HEK293 (cell line): ENCODE measurements at regions not wholly inside any gene's neighbourhood (a gene's known extent, or its start where the extent isn't known, plus 50 kb on each side); places are given as distances from the start of the nearest gene placed in this dataset.

Experiments used
- CTCF ChIA-PET: fragments of 350-600 bp; formaldehyde crosslinking; extraction: SDS; loops from one replicate; lab custom pipeline; 2021; ENCODE audit warnings: antibody characterized with exemption; lab: Yijun Ruan, JAX
- POLR2A ChIA-PET: fragments of 300-600 bp; formaldehyde crosslinking; extraction: SDS; loops from one replicate; lab custom pipeline; 2020; ENCODE audit warnings: antibody characterized with exemption, inconsistent platforms; lab: Yijun Ruan, JAX
- H3K27ac ChIP-seq: fragments of 200-500 bp; sonication (Bioruptor generic); 2 replicates; pipeline ENCODE4 v1.5.1; 2014; ENCODE audit warnings: low read depth, low read length, control low read depth, inconsistent platforms; ENCODE audit errors: extremely low read depth
- H3K36me3 ChIP-seq, 2 experiments: fragments of 200-500 bp in 1 of 2; sonication (Bioruptor generic) in 1 of 2; 1 replicate in 1 of 2; 2 replicates in 1 of 2; pipeline ENCODE4 v1.5.1; 2014 to 2017; ENCODE audit warnings: inconsistent platforms in 2 of 2, low read length in 2 of 2; ENCODE audit not compliant: control insufficient read depth in 2 of 2, insufficient read depth in 1 of 2
- H3K4me1 ChIP-seq: fragments of 200-500 bp; sonication (Bioruptor generic); 2 replicates; pipeline ENCODE4 v1.5.1; 2014; ENCODE audit warnings: mild to moderate bottlenecking, low read length, inconsistent platforms; ENCODE audit not compliant: control insufficient read depth, insufficient read depth
- H3K4me3 ChIP-seq: 2 replicates; pipeline ENCODE4 v1.5.1; 2011; ENCODE audit warnings: low read depth, mild to moderate bottlenecking, control low read depth, low read length, moderate library complexity
- H3K9me3 ChIP-seq: fragments of 200-500 bp; sonication (Bioruptor generic); 2 replicates; pipeline ENCODE4 v1.5.1; 2014; ENCODE audit warnings: low read depth, low read length, inconsistent platforms; ENCODE audit not compliant: control insufficient read depth, insufficient read depth
- BCL11B ChIP-seq: fragments of 450-650 bp; formaldehyde crosslinking; IDR thresholded peaks from 2 replicates; pipeline ENCODE4 v1.5.1; 2016; ENCODE audit warnings: low read depth, missing biosample characterization, missing genetic modification characterization
- BCL6B ChIP-seq: fragments of 450-650 bp; formaldehyde crosslinking; IDR thresholded peaks from 2 replicates; pipeline ENCODE4 v1.5.1; 2017; ENCODE audit warnings: missing biosample characterization, missing genetic modification characterization
- GLI4 ChIP-seq: fragments of 450-650 bp; formaldehyde crosslinking; IDR thresholded peaks from 2 replicates; pipeline ENCODE4 v1.5.1; 2016; ENCODE audit warnings: missing biosample characterization, missing genetic modification characterization
- GLIS1 ChIP-seq: fragments of 450-650 bp; formaldehyde crosslinking; IDR thresholded peaks from 2 replicates; pipeline ENCODE4 v1.5.1; 2016; ENCODE audit warnings: missing biosample characterization, missing genetic modification characterization
- KLF16 ChIP-seq: fragments of 450-650 bp; formaldehyde crosslinking; IDR thresholded peaks from 2 replicates; pipeline ENCODE4 v1.5.1; 2017; ENCODE audit warnings: missing biosample characterization, missing genetic modification characterization
- MZF1 ChIP-seq: fragments of 450-650 bp; formaldehyde crosslinking; IDR thresholded peaks from 2 replicates; pipeline ENCODE4 v1.5.1; 2017; ENCODE audit warnings: missing biosample characterization, missing genetic modification characterization, borderline replicate concordance
- OSR2 ChIP-seq: fragments of 450-650 bp; formaldehyde crosslinking; IDR thresholded peaks from 2 replicates; pipeline ENCODE4 v1.5.1; 2016; ENCODE audit warnings: missing biosample characterization, missing genetic modification characterization
- PRDM1 ChIP-seq: fragments of 450-650 bp; formaldehyde crosslinking; IDR thresholded peaks from 2 replicates; pipeline ENCODE4; 2016; ENCODE audit warnings: missing biosample characterization, missing genetic modification characterization
- SCRT1 ChIP-seq: fragments of 450-650 bp; formaldehyde crosslinking; IDR thresholded peaks from 2 replicates; pipeline ENCODE4 v1.5.1; 2016; ENCODE audit warnings: missing biosample characterization, missing genetic modification characterization, borderline replicate concordance
- SETDB1 ChIP-seq: IDR thresholded peaks from one replicate; pipeline ENCODE4 v1.6.1; 2017; ENCODE audit warnings: mild to moderate bottlenecking, low read length, moderate library complexity, mixed read lengths; ENCODE audit not compliant: insufficient read length
- TCF7L2 ChIP-seq: IDR thresholded peaks from 2 replicates; pipeline ENCODE4 v1.6.1; 2011; ENCODE audit warnings: low read depth, mild to moderate bottlenecking, inconsistent platforms, low read length, moderate library complexity, borderline replicate concordance
- ZFHX2 ChIP-seq: fragments of 450-650 bp; formaldehyde crosslinking; conservative IDR thresholded peaks from 2 replicates; pipeline ENCODE4 v1.5.1; 2016; ENCODE audit warnings: missing biosample characterization, missing genetic modification characterization
- ZNF175 ChIP-seq: fragments of 450-650 bp; formaldehyde crosslinking; IDR thresholded peaks from 2 replicates; pipeline ENCODE4 v1.5.1; 2016; ENCODE audit warnings: missing biosample characterization, missing genetic modification characterization
- ZNF26 ChIP-seq: fragments of 450-650 bp; formaldehyde crosslinking; IDR thresholded peaks from 2 replicates; pipeline ENCODE4 v1.5.1; 2016; ENCODE audit warnings: missing biosample characterization, missing genetic modification characterization
- ZNF324 ChIP-seq: fragments of 450-650 bp; formaldehyde crosslinking; IDR thresholded peaks from 2 replicates; pipeline ENCODE4 v1.5.1; 2016; ENCODE audit warnings: missing biosample characterization, missing genetic modification characterization
- ZNF354C ChIP-seq: fragments of 450-650 bp; formaldehyde crosslinking; IDR thresholded peaks from 2 replicates; pipeline ENCODE4 v1.5.1; 2016; ENCODE audit warnings: missing biosample characterization, missing genetic modification characterization, low read depth, borderline replicate concordance
- ZNF366 ChIP-seq: fragments of 450-650 bp; formaldehyde crosslinking; conservative IDR thresholded peaks from 2 replicates; pipeline ENCODE4 v1.5.1; 2016; ENCODE audit warnings: missing biosample characterization, missing genetic modification characterization
- ZNF37A ChIP-seq: fragments of 450-650 bp; IDR thresholded peaks from 2 replicates; pipeline ENCODE4 v1.5.1; 2018; ENCODE audit warnings: missing biosample characterization, missing genetic modification characterization
- ZNF391 ChIP-seq: fragments of 450-650 bp; formaldehyde crosslinking; IDR thresholded peaks from 2 replicates; pipeline ENCODE4 v1.5.1; 2016; ENCODE audit warnings: low read depth, missing biosample characterization, missing genetic modification characterization, borderline replicate concordance
- ZNF48 ChIP-seq: fragments of 450-650 bp; formaldehyde crosslinking; IDR thresholded peaks from 2 replicates; pipeline ENCODE4 v1.5.1; 2016; ENCODE audit warnings: missing biosample characterization, missing genetic modification characterization
- ZNF596 ChIP-seq: fragments of 450-650 bp; IDR thresholded peaks from 2 replicates; pipeline ENCODE4 v1.5.0; 2018; ENCODE audit warnings: missing biosample characterization, mild to moderate bottlenecking, missing genetic modification characterization, moderate library complexity
- ZNF621 ChIP-seq: fragments of 450-650 bp; formaldehyde crosslinking; IDR thresholded peaks from 2 replicates; pipeline ENCODE4 v1.5.1; 2017; ENCODE audit warnings: missing biosample characterization, missing genetic modification characterization
- ZNF623 ChIP-seq: fragments of 450-650 bp; formaldehyde crosslinking; IDR thresholded peaks from 2 replicates; pipeline ENCODE4 v1.5.1; 2016; ENCODE audit warnings: missing biosample characterization, missing genetic modification characterization
- ZNF624 ChIP-seq: fragments of 450-650 bp; formaldehyde crosslinking; IDR thresholded peaks from 2 replicates; pipeline ENCODE4 v1.5.1; 2017; ENCODE audit warnings: missing biosample characterization, missing genetic modification characterization
- ZNF629 ChIP-seq: fragments of 450-650 bp; formaldehyde crosslinking; IDR thresholded peaks from 2 replicates; pipeline ENCODE4 v1.5.1; 2017; ENCODE audit warnings: missing biosample characterization, missing genetic modification characterization
- ZNF692 ChIP-seq: fragments of 450-650 bp; formaldehyde crosslinking; IDR thresholded peaks from 2 replicates; pipeline ENCODE4 v1.5.1; 2016; ENCODE audit warnings: missing biosample characterization, missing genetic modification characterization
- ZNF776 ChIP-seq: fragments of 450-650 bp; formaldehyde crosslinking; IDR thresholded peaks from 2 replicates; pipeline ENCODE4 v1.5.0; 2017; ENCODE audit warnings: missing biosample characterization, missing genetic modification characterization, borderline replicate concordance
- ZNF791 ChIP-seq: fragments of 450-650 bp; formaldehyde crosslinking; IDR thresholded peaks from 2 replicates; pipeline ENCODE4 v1.5.1; 2016; ENCODE audit warnings: missing biosample characterization, missing genetic modification characterization

GRCh38 chr2:191486584-191487320 lies 191.2 kb upstream of the NABP1 start:
- TF ChIP-seq SETDB1 (peak; percentile 33), OSR2 (0 out of 2 replicates have a peak, but pooled peaks have one; percentile 32), ZNF629 (tag by site-specific recombination) (0 out of 2 replicates have a peak, but pooled peaks have one; percentile 20), PRDM1 (tag by site-specific recombination) (peak; percentile 53; the same call in 1 of the 2 replicates), BCL11B (tag by site-specific recombination) (no peak), ZFHX2 (tag by site-specific recombination) (peak; percentile 41; the same call in 1 of the 2 replicates), ZNF776 (tag by site-specific recombination) (no peak), ZNF48 (tag by site-specific recombination) (no peak)
- POLR2A ChIA-PET = no interaction called here
- Histone ChIP-seq H3K4me1 (no peaks in the 10 kb centered on the region; the same call in 1 of the 2 replicates), H3K9me3 (no peaks in the 10 kb centered on the region), H3K36me3 (no peaks in the 10 kb centered on the region), H3K27ac (no peak overlapping the region), H3K4me3 (no peak overlapping the region)
- CTCF ChIA-PET = interaction anchor here (1.0 to 2.2 kb wide), 5 partner anchors 14 to 269 kb away, joined by 4 to 11 read pairs (median 5); no protein-coding TSS in a partner anchor

GRCh38 chr2:191488135-191488534 lies 189.8 kb upstream of the NABP1 start:
- no peaks in the 10 kb centered on the region for H3K9me3 ChIP-seq
- CTCF ChIA-PET = interaction anchor here (0.8 to 2.2 kb wide), 3 partner anchors 13 to 270 kb away, joined by 3 to 11 read pairs (median 8); no protein-coding TSS in a partner anchor
- no peaks in the 10 kb centered on the region for H3K36me3 ChIP-seq
- POLR2A ChIA-PET = no interaction called here
- no peak for TF ChIP-seq ZNF354C (tag by site-specific recombination)
- TF ChIP-seq ZNF623 = no peak
- TF ChIP-seq GLIS1 = no peak
- TF ChIP-seq ZNF692 = no peak
- no peak for TF ChIP-seq GLI4
- TF ChIP-seq ZNF624 (tag by site-specific recombination) = no peak
- no peak for TF ChIP-seq ZNF26 (tag by site-specific recombination)
- no peak for TF ChIP-seq ZNF324 (tag by site-specific recombination)
- no peak for TF ChIP-seq KLF16 (tag by site-specific recombination)
- TF ChIP-seq ZNF366 = no peak
- TF ChIP-seq ZNF391 = no peak
- no peak for TF ChIP-seq SCRT1 (tag by site-specific recombination)
- no peak for TF ChIP-seq ZNF37A (tag by site-specific recombination)
- no peak for TF ChIP-seq ZNF791
- no peak for TF ChIP-seq MZF1 (tag by site-specific recombination)
- TF ChIP-seq ZNF175 (tag by site-specific recombination) = no peak
- TF ChIP-seq TCF7L2 = no peak
- no peak for TF ChIP-seq BCL6B (tag by site-specific recombination)
- TF ChIP-seq ZNF596 = no peak
- TF ChIP-seq ZNF621 (tag by site-specific recombination) = no peak
- H3K4me3 ChIP-seq = no peak overlapping the region
- H3K4me1 ChIP-seq = no peaks in the 10 kb centered on the region; the same call in 1 of the 2 replicates
- H3K27ac ChIP-seq = no peak overlapping the region
